ENCODE measurements at regions not wholly inside any gene's neighbourhood (a gene's known extent, or its start where the extent isn't known, plus 50 kb on each side); places are given as distances from the start of the nearest gene placed in this dataset.

- TF ChIP-seq CTCF (conservative IDR thresholded peaks at IDR 0.05), result no peak
- TF ChIP-seq EZH2 (IDR thresholded peaks at IDR 0.05; ENCODE audit: low read depth), result no peak
Observed at GRCh38 chr14:85987292-85987691, 457.3 kb downstream of the FLRT2 start.

Measured in PC-9 (cell line).